ENCODE measurements at regions not wholly inside any gene's neighbourhood (a gene's known extent, or its start where the extent isn't known, plus 50 kb on each side); places are given as distances from the start of the nearest gene placed in this dataset.
A peak's percentile ranks its signal among the peaks of the same experiment; 100 is the strongest.

DNA sequence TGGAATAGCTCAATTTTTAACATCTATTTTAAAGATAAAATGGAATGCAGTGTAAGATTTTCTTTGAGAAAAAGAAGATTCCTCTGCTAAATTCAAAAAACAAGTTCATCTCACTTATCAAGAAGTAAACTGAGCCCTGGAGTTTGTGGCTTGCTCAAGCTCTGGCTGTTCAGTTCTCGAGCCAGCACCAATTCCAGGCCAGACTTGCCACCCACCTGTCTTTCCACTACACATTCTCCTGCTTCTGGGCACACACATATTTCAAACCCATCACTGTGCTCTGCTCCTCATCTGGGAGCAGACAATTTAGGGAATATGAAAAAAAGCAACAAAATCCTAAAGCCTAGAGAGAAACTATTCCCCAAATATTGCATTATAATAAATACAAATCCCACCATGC lies 424.5 kb downstream of the ENC1 start:
- ChIA-PET POLR2A (no interaction called here), CTCF (no interaction called here)
- Histone ChIP-seq H3K27ac (ENCODE audit: insufficient read depth, low read depth, low read length) (no peak overlapping the region), H3K79me2 (ENCODE audit: control insufficient read depth, insufficient read depth, low read length) (no peaks in the 10 kb centered on the region), H3K36me3 (ENCODE audit: control insufficient read depth in 2 of 2, extremely low read depth in 1 of 2, insufficient read depth in 2 of 2, low read length in 2 of 2) (no peaks in the 10 kb centered on the region), H3K4me2 (ENCODE audit: insufficient read depth, low read length) (no peak overlapping the region), H3K27me3 (ENCODE audit: control insufficient read depth in 2 of 2, insufficient read depth in 2 of 2, low read length in 2 of 2) (peaks cover 7 to 11% of the 10 kb centered on the region in 2 experiments), H3K9me3 (replicated peaks; ENCODE audit: control insufficient read depth, insufficient read depth, low read length) (no peaks in the 10 kb centered on the region), H2AFZ (ENCODE audit: low read depth, low read length) (no peak overlapping the region), H4K20me1 (replicated peaks; ENCODE audit: control insufficient read depth, extremely low read depth, insufficient read depth, low read length) (no peaks in the 10 kb centered on the region), H3K9me1 (replicated peaks; ENCODE audit: control insufficient read depth, extremely low read depth, insufficient read depth, low read length) (no peaks in the 10 kb centered on the region), H3K9ac (replicated peaks; ENCODE audit: extremely low read depth, insufficient read depth, low read length) (no peak overlapping the region), H3K4me1 (ENCODE audit: control insufficient read depth, extremely low read depth, insufficient read depth, low read length) (no peaks in the 10 kb centered on the region), H3K4me3 (replicated peaks in 1 of 3; ENCODE audit: insufficient read depth in 1 of 3, low read depth in 1 of 3, low read length in 3 of 3) (no peak overlapping the region)
- TF ChIP-seq EZH2 (IDR thresholded peaks at IDR 0.05; ENCODE audit: borderline replicate concordance, low read depth, low read length, severe bottlenecking) (no peak), GATA2 (IDR thresholded peaks at IDR 0.05; ENCODE audit: insufficient read depth, insufficient read length, low read depth, low read length) (no peak), MYC (IDR thresholded peaks at IDR 0.05; ENCODE audit: low read depth, low read length) (no peak), POLR2AphosphoS5 (IDR thresholded peaks at IDR 0.05; ENCODE audit: insufficient read depth, low read depth, low read length) (no peak), POLR2A (IDR thresholded peaks at IDR 0.05; ENCODE audit: low read depth, low read length) (no peak)
- intact Hi-C loops (cut with micrococcal nuclease) (no loop called here), dilution Hi-C loops (cut with MboI; ENCODE audit: extremely low pct_ligation_motif_present, low sequenced_read_pairs) (no loop called here)
- DNase-seq (ENCODE audit: low read depth, low spot score) (no peak), FAIRE-seq (peak; percentile 15)
- BruUV-seq (replicated peaks) = no TSS peak

DNA sequence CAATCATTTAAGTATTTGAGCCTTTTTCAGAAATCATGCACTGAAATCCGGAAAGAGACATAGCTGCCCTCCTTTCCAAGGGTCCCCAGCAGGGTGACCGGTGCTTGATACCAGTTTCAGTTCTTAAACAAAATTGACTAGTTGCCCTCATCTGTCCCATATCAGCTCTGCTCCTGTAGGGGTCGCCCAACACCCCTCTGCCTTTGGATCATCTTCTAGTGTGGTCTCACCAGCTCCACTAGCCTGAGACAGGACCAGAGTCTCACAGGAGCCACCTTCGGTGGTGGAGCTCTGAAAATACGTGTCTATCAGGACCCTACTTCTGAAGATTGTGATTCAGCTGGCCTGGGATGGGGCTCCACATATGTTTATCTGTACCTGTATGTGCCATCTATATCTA lies 428.2 kb downstream of the ENC1 start:
- no peak overlapping the region for H3K9ac ChIP-seq (replicated peaks; ENCODE audit: extremely low read depth, insufficient read depth, low read length)

More for the DNA sequence above, 428.2 kb downstream of the ENC1 start:
- Histone ChIP-seq H4K20me1 (replicated peaks; ENCODE audit: control insufficient read depth, extremely low read depth, insufficient read depth, low read length) (no peaks in the 10 kb centered on the region), H2AFZ (ENCODE audit: low read depth, low read length) (no peak overlapping the region), H3K4me2 (ENCODE audit: insufficient read depth, low read length) (no peak overlapping the region), H3K9me1 (replicated peaks; ENCODE audit: control insufficient read depth, extremely low read depth, insufficient read depth, low read length) (no peaks in the 10 kb centered on the region), H3K9me3 (replicated peaks; ENCODE audit: control insufficient read depth, insufficient read depth, low read length) (no peaks in the 10 kb centered on the region), H3K27ac (ENCODE audit: insufficient read depth, low read depth, low read length) (no peak overlapping the region), H3K79me2 (ENCODE audit: control insufficient read depth, insufficient read depth, low read length) (no peaks in the 10 kb centered on the region), H3K27me3 (ENCODE audit: control insufficient read depth in 2 of 2, insufficient read depth in 2 of 2, low read length in 2 of 2) (peaks cover 7 to 11% of the 10 kb centered on the region in 2 experiments), H3K4me1 (ENCODE audit: control insufficient read depth, extremely low read depth, insufficient read depth, low read length) (no peaks in the 10 kb centered on the region), H3K4me3 (replicated peaks in 1 of 3; ENCODE audit: insufficient read depth in 1 of 3, low read depth in 1 of 3, low read length in 3 of 3) (no peak overlapping the region), H3K36me3 (ENCODE audit: control insufficient read depth in 2 of 2, extremely low read depth in 1 of 2, insufficient read depth in 2 of 2, low read length in 2 of 2) (no peaks in the 10 kb centered on the region)
- CTCF ChIA-PET = interaction anchor here (0.6 to 2.7 kb wide), 16 partner anchors 9 to 437 kb away, joined by 3 to 27 read pairs (median 4); partner anchors contain the start of gene ENC1
- FAIRE-seq (no peak), DNase-seq (ENCODE audit: low read depth, low spot score) (peak; percentile 49)
- POLR2A ChIA-PET = interaction anchor here (1.5 kb wide), 1 partner anchor 428 kb away, joined by 10 read pairs; the partner anchor contains the start of gene ENC1
- no TSS peak for BruUV-seq (replicated peaks)
- TF ChIP-seq, protein P1, sequence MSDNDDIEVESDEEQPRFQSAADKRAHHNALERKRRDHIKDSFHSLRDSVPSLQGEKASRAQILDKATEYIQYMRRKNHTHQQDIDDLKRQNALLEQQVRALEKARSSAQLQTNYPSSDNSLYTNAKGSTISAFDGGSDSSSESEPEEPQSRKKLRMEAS (IDR thresholded peaks at IDR 0.05; ENCODE audit: insufficient read depth, insufficient read length) = no peak
- TF ChIP-seq, protein P2, sequence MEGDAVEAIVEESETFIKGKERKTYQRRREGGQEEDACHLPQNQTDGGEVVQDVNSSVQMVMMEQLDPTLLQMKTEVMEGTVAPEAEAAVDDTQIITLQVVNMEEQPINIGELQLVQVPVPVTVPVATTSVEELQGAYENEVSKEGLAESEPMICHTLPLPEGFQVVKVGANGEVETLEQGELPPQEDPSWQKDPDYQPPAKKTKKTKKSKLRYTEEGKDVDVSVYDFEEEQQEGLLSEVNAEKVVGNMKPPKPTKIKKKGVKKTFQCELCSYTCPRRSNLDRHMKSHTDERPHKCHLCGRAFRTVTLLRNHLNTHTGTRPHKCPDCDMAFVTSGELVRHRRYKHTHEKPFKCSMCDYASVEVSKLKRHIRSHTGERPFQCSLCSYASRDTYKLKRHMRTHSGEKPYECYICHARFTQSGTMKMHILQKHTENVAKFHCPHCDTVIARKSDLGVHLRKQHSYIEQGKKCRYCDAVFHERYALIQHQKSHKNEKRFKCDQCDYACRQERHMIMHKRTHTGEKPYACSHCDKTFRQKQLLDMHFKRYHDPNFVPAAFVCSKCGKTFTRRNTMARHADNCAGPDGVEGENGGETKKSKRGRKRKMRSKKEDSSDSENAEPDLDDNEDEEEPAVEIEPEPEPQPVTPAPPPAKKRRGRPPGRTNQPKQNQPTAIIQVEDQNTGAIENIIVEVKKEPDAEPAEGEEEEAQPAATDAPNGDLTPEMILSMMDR (IDR thresholded peaks at IDR 0.05; ENCODE audit: extremely low read depth in 1 of 2, insufficient read depth in 1 of 2, low read depth in 1 of 2, low read length in 2 of 2) = peak; percentile 31 to 68
- intact Hi-C loops (cut with micrococcal nuclease) (loop anchor here (1.0 to 5.0 kb wide), 2 partner anchors 180 to 430 kb away; no protein-coding TSS in a partner anchor), dilution Hi-C loops (cut with MboI; ENCODE audit: extremely low pct_ligation_motif_present, low sequenced_read_pairs) (no loop called here)

Data from endothelial cell of umbilical vein (primary cell).